GM12801 (cell line): ENCODE measurements at regions not wholly inside any gene's neighbourhood (a gene's known extent, or its start where the extent isn't known, plus 50 kb on each side); places are given as distances from the start of the nearest gene placed in this dataset.

ENCODE experiments used
- TF ChIP-seq, protein P1 (sequence below): IDR thresholded peaks from one replicate; pipeline ENCODE4 v1.5.1; 2011; ENCODE audit warnings: control low read depth; ENCODE audit not compliant: insufficient read length; ENCODE audit errors: extremely low read depth

DNA sequence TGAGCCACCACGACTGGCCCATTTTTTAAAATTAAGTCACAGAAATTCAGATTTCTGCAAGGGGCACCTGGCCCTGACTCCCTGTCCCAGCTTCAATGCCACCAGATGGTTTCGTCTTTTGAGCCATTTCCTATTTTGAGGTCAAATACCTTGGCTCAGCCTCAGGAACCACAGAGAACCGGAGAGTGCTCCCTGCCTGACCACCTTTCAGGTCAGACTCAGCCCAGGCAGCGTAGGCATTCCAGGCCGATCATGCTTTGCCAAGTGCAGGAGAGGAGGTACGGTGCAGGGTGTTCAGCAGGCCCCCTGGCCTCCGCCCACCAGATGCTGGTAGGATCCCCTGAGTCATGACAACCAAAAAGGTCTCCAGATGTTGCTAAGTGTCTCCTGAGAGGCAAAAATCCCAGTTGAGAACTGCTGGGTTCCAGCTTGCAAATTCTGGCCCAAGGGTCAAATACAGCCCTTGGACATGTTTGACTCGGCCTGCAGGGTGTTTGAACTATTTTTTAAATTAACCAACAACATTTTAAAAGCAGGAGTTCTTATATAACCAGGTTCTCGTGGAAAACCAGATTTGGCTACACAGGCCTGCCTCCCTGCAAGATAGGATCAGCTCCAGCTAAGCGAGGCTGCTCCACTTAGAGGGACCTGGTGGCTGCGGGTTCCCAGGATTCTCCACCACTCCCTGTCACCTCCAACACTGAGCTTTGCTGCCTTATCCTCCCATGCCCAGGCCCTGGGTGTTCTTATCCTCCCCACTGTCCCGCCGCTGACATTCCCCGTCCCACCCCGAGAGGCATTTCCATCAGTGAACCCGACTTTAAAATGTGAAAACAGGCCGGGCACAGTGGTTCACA is 61.9 kb upstream of the TARDBP start:
- TF ChIP-seq, protein P1, sequence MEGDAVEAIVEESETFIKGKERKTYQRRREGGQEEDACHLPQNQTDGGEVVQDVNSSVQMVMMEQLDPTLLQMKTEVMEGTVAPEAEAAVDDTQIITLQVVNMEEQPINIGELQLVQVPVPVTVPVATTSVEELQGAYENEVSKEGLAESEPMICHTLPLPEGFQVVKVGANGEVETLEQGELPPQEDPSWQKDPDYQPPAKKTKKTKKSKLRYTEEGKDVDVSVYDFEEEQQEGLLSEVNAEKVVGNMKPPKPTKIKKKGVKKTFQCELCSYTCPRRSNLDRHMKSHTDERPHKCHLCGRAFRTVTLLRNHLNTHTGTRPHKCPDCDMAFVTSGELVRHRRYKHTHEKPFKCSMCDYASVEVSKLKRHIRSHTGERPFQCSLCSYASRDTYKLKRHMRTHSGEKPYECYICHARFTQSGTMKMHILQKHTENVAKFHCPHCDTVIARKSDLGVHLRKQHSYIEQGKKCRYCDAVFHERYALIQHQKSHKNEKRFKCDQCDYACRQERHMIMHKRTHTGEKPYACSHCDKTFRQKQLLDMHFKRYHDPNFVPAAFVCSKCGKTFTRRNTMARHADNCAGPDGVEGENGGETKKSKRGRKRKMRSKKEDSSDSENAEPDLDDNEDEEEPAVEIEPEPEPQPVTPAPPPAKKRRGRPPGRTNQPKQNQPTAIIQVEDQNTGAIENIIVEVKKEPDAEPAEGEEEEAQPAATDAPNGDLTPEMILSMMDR = no peak

DNA sequence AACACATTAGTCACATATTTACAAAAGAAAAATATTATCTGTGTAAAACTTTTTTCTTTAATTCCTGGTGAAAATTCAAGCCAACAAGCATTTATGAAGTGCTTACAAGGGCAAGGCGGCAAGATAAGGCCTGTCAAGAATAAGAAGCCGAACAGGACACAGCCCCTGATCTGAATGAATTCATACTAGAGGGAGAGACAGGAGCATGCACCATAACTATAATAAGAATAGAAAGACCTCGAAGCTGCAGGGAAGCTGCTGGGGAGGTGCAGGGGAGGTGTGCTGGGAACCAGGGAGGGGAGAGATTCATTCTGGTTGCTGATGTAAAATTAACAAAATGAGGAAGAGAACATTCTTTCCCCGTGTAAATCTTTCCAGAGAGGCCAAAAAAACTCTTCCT is 60.5 kb upstream of the TARDBP start:
- TF ChIP-seq, protein P1 = no peak

DNA sequence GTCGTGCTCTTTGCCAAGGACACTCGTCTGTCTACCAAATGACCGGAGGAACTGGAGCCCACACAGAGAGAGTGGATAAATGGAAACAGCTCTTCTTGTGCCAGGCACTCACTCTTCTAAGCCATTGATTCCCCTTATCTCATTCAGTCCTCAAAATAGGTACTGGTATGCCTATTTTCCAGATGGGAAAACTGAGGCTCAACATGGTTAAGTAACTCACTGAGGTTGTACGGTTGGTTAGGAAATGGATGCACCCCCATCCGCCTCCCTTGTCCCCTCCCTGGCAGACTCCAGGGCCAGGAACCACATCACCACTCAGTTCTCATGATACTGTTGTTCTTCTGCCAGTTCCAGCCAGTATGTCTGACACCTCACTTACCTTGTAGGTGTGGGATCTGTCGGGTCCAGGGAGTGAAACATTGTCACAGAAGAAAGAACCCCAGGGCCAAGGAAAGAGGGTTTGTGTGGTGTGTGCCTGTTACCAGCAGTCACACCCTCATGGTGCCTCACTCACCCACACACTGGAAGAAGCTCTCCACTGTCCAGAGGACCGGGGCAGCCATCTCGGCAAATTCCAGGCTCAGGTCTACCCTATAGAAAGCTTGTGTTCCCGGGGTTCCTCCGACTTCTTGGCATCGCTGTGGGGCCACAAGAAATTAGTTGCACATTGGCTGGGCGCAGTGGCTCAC is 58.8 kb upstream of the TARDBP start:
- TF ChIP-seq, protein P1 = no peak

DNA sequence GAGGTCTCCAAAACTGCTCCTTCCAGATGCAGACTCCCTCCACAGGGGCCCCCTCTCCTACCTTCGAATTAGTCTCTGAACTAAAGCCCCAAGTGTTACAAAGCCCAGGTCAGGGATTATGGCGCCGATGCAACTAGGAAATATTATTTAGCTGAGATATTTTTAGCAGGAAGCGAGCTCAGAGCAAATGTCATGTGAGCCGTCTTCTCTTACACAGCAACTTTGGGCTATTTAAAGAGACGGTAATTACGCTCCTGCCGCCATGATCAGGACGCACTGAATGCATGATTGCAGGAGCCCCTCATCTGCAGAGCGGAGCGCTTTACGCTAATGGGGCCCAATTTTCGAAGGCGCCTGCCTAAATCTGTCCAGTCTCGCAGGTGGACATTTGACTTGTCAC is 55.3 kb upstream of the TARDBP start:
- TF ChIP-seq, protein P1 = no peak

DNA sequence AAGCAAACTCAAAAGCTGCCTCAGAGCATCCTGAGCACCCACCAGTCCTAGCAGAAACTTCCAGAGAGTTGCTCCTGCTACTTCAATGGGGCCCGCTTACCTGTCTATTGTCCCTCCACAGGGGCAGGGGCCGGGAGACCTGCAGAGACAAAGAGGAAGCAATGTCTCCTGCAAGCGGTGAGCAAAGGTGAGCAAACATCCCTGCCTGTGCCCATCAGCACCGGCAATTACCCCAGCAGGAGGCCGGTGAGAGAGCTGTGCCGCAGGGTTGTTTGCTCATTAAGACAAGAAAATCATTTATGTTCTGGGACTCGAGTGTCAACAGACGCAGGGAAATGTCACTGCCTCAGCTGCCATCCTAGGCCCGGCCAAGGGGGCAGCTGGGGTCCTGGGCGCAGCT is 53.8 kb upstream of the TARDBP start:
- TF ChIP-seq, protein P1 = no peak

DNA sequence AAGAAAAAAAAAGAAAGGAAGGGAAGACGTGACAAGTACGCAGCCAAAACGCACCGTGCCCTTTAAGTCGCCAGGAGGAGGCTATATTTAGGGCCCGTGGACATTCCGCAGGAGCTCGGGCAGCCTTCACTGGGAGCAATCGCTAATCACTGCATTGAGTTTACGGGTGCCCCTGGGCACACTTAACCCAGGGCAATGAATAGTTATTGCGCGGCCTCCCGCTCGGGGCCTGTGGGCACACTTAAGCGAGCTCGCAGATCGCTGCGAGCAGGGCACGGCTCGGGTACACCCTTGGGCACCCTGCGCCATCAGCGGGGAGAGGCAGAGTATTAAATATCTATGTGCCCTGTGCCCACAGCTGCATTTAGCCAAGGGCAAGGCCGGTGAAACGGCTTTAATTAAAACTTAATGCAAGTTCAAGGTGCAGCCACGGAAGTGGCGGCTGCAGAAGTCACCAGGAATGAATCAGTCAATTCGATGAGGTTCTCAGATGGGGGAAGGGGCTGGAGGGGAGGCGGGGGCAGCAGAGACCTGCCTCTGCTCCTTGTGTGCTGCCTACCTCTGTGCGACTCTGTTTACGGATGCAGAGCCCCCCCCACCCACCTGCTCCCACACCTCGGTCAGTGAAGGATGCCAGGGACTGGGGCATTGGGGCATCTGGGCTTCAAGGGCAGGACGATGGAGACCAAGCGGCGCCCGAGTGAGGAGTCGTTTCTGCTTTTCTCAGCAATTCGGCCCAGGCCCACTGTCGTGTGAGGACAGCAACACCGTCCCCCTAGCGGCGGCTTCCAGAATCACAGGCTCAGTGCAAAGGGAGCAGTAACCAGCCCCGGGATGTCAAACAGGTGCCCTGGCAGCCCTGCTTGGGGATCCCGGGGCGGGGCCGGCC is 51.8 kb upstream of the TARDBP start:
- TF ChIP-seq, protein P1 = peak; percentile 5
